A549 (cell line): ENCODE measurements at regions not wholly inside any gene's neighbourhood (a gene's known extent, or its start where the extent isn't known, plus 50 kb on each side); places are given as distances from the start of the nearest gene placed in this dataset.

Experiments used
- ATAC-seq, 2 experiments: fragments of 200-7000 bp in 1 of 2; fragments of >200 bp in 1 of 2; cut with Nextera tagmentation in 1 of 2; cut with Tn5 transposase in 1 of 2; 3 replicates each; pipeline versions ENCODE4 v1.8.0 to v1.9.1; 2018 to 2020; ENCODE audit warnings: mild to moderate bottlenecking in 1 of 2, moderate library complexity in 1 of 2
- CTCF ChIA-PET: fragments of 300-600 bp; sonication (Branson Sonifier 250); formaldehyde crosslinking; extraction: SDS; loops from one replicate; lab custom pipeline; 2021; ENCODE audit warnings: antibody characterized with exemption, inconsistent platforms; lab: Yijun Ruan, JAX
- POLR2A ChIA-PET: fragments of 350-600 bp; formaldehyde crosslinking; extraction: SDS; loops from one replicate; lab custom pipeline; 2021; ENCODE audit warnings: antibody characterized with exemption, inconsistent platforms; lab: Yijun Ruan, JAX
- DNase-seq, 2 experiments: peaks; one replicate each; pipeline versions ENCODE4 v3.0.0 to v3.0.0-alpha.2; 2011 to 2016; ENCODE audit warnings: low read depth in 1 of 2, low spot score in 1 of 2
- FAIRE-seq: peaks from 2 replicates; lab custom pipeline; 2011; peaks lifted over from hg19 to GRCh38; lab: Jason Lieb, UNC
- H3K27ac ChIP-seq, 2 experiments: fragments of >200 bp; sonication (Bioruptor Twin); formaldehyde crosslinking; 3 replicates each; pipeline ENCODE4 v1.5.1; 2016 to 2017
- H3K4me1 ChIP-seq: fragments of >200 bp; sonication (Bioruptor Twin); formaldehyde crosslinking; 3 replicates; pipeline ENCODE4 v1.6.1; 2016
- H3K4me2 ChIP-seq: fragments of >200 bp; sonication (Bioruptor Twin); formaldehyde crosslinking; 3 replicates; pipeline ENCODE4 v1.6.1; 2016
- H3K4me3 ChIP-seq: fragments of >200 bp; sonication (Bioruptor Twin); formaldehyde crosslinking; 3 replicates; pipeline ENCODE4 v1.5.1; 2016
- H3K9me3 ChIP-seq: fragments of >200 bp; sonication (Bioruptor Twin); formaldehyde crosslinking; 3 replicates; pipeline ENCODE4 v1.6.1; 2016
- ATOH8 ChIP-seq: fragments of 250-450 bp; sonication (Bioruptor Pico); IDR thresholded peaks from 2 replicates; pipeline ENCODE4 v1.5.0; 2020; ENCODE audit warnings: low read depth, mild to moderate bottlenecking, moderate library complexity
- BHLHE40 ChIP-seq: IDR thresholded peaks from 2 replicates; pipeline ENCODE4 v1.6.1; 2012; ENCODE audit warnings: low read depth, low read length, inconsistent platforms
- CEBPB ChIP-seq, 2 experiments: fragments of >200 bp in 1 of 2; sonication (Bioruptor Twin) in 1 of 2; formaldehyde crosslinking in 1 of 2; IDR thresholded peaks; 2 replicates each; pipeline ENCODE4 v1.6.1; 2012 to 2016
- CHD4 ChIP-seq: fragments of 200-600 bp; sonication (generic); IDR thresholded peaks from 2 replicates; pipeline ENCODE4 v1.6.1; 2016; ENCODE audit warnings: antibody characterized with exemption, mild to moderate bottlenecking, borderline replicate concordance
- CTCF ChIP-seq: fragments of >200 bp; sonication (Bioruptor Twin); formaldehyde crosslinking; IDR thresholded peaks from 3 replicates; pipeline ENCODE4 v1.5.1; 2016
- EHF ChIP-seq: fragments of 250-450 bp; sonication (Bioruptor Pico); IDR thresholded peaks from 2 replicates; pipeline ENCODE4 v1.5.0; 2020; ENCODE audit warnings: mild to moderate bottlenecking
- EHMT2 ChIP-seq: fragments of 200-600 bp; sonication (generic); IDR thresholded peaks from 2 replicates; pipeline ENCODE4 v1.6.1; 2016; ENCODE audit warnings: antibody characterized with exemption, low read depth, mild to moderate bottlenecking, moderate library complexity
- FOSB ChIP-seq: fragments of 250-450 bp; sonication (Bioruptor Pico); IDR thresholded peaks from 2 replicates; pipeline ENCODE4 v1.5.0; 2020; ENCODE audit warnings: mild to moderate bottlenecking, moderate library complexity
- FOSL2 ChIP-seq, 2 experiments: fragments of 450-650 bp in 1 of 2; fragments of >200 bp in 1 of 2; sonication (Bioruptor Twin) in 1 of 2; formaldehyde crosslinking; IDR thresholded peaks; 2 replicates each; pipeline versions ENCODE4 v1.5.0 to v1.6.1; 2016 to 2020; ENCODE audit warnings: mild to moderate bottlenecking in 1 of 2, moderate library complexity in 1 of 2
- FOXS1 ChIP-seq: fragments of 250-450 bp; sonication (Bioruptor Pico); IDR thresholded peaks from 2 replicates; pipeline ENCODE4 v1.5.0; 2020; ENCODE audit warnings: mild to moderate bottlenecking, moderate library complexity
- GATA3 ChIP-seq: IDR thresholded peaks from 2 replicates; pipeline ENCODE4 v1.6.1; 2012; ENCODE audit warnings: borderline replicate concordance
- HES2 ChIP-seq: fragments of >200 bp; sonication (Bioruptor Twin); formaldehyde crosslinking; IDR thresholded peaks from 2 replicates; pipeline ENCODE4 v1.6.1; 2016
- HMGXB4 ChIP-seq: fragments of 250-450 bp; sonication (Bioruptor Pico); IDR thresholded peaks from 2 replicates; pipeline ENCODE4 v1.5.0; 2021; ENCODE audit warnings: mild to moderate bottlenecking, moderate library complexity, borderline replicate concordance
- HOXA7 ChIP-seq: fragments of 250-450 bp; sonication (Bioruptor Pico); IDR thresholded peaks from 2 replicates; pipeline ENCODE4 v1.5.0; 2020; ENCODE audit warnings: mild to moderate bottlenecking, moderate library complexity
- HOXB13 ChIP-seq: fragments of 250-450 bp; sonication (Bioruptor Pico); IDR thresholded peaks from 2 replicates; pipeline ENCODE4 v1.5.0; 2020; ENCODE audit warnings: low read depth, mild to moderate bottlenecking, moderate library complexity
- JUN ChIP-seq, 2 experiments: fragments of >200 bp; sonication (Bioruptor Twin); formaldehyde crosslinking; IDR thresholded peaks; 2 replicates in 1 of 2; 3 replicates in 1 of 2; pipeline ENCODE4 v1.6.1; 2016 to 2017
- JUNB ChIP-seq: fragments of >200 bp; sonication (Bioruptor Twin); formaldehyde crosslinking; IDR thresholded peaks from 2 replicates; pipeline ENCODE4 v1.6.1; 2016
- KDM1A ChIP-seq: fragments of 200-600 bp; sonication (generic); IDR thresholded peaks from 2 replicates; pipeline ENCODE4 v1.6.1; 2016; ENCODE audit warnings: low read depth, mild to moderate bottlenecking
- MAFK ChIP-seq: fragments of 450-650 bp; IDR thresholded peaks from 2 replicates; pipeline ENCODE4 v1.6.1; 2014; ENCODE audit not compliant: partially characterized antibody
- NR3C1 ChIP-seq: fragments of >200 bp; sonication (Bioruptor Twin); formaldehyde crosslinking; IDR thresholded peaks from 3 replicates; pipeline ENCODE4 v1.6.1; 2017
- PBX3 ChIP-seq: IDR thresholded peaks from 2 replicates; pipeline ENCODE4 v1.6.1; 2012
- POLR2A ChIP-seq: IDR thresholded peaks from 2 replicates; pipeline ENCODE4 v1.6.1; 2012; ENCODE audit warnings: mild to moderate bottlenecking, low read length
- RAD21 ChIP-seq, 2 experiments: fragments of >200 bp in 1 of 2; sonication (Bioruptor Twin) in 1 of 2; formaldehyde crosslinking in 1 of 2; IDR thresholded peaks in 1 of 2; conservative IDR thresholded peaks in 1 of 2; 2 replicates in 1 of 2; 3 replicates in 1 of 2; pipeline ENCODE4 v1.6.1; 2012 to 2018; ENCODE audit warnings: inconsistent platforms in 1 of 2
- RCOR1 ChIP-seq: fragments of 150-350 bp; IDR thresholded peaks from 2 replicates; pipeline ENCODE4 v1.6.1; 2014; ENCODE audit warnings: antibody characterized with exemption, low read length, low read depth
- RNF2 ChIP-seq: fragments of 200-600 bp; sonication (generic); IDR thresholded peaks from 2 replicates; pipeline ENCODE4 v1.6.1; 2016; ENCODE audit warnings: low read depth, mild to moderate bottlenecking, antibody characterized with exemption, moderate library complexity, borderline replicate concordance
- SMC3 ChIP-seq: fragments of >200 bp; sonication (Bioruptor Twin); formaldehyde crosslinking; IDR thresholded peaks from 3 replicates; pipeline ENCODE4 v1.6.1; 2018; ENCODE audit warnings: inconsistent platforms
- ZC3H11A ChIP-seq: fragments of 450-650 bp; IDR thresholded peaks from 2 replicates; pipeline ENCODE4 v1.6.1; 2014; ENCODE audit warnings: antibody characterized with exemption, mild to moderate bottlenecking
- ZFP36 ChIP-seq: fragments of 450-650 bp; IDR thresholded peaks from 2 replicates; pipeline ENCODE4 v1.6.1; 2014; ENCODE audit warnings: borderline replicate concordance; ENCODE audit not compliant: partially characterized antibody
- ZNF302 ChIP-seq: fragments of 250-450 bp; sonication (Bioruptor Pico); IDR thresholded peaks from 2 replicates; pipeline ENCODE4 v1.9.0; 2021; ENCODE audit warnings: inconsistent platforms, mild to moderate bottlenecking, moderate library complexity
- ZSCAN20 ChIP-seq: fragments of 250-450 bp; sonication (Bioruptor Pico); IDR thresholded peaks from 2 replicates; pipeline ENCODE4 v1.8.0; 2022; ENCODE audit warnings: mild to moderate bottlenecking, moderate library complexity
- WGBS: methylation state at CpG from one replicate; pipeline ENCODE4 v1.1.6; 2017; ENCODE audit errors: missing lambda C conversion rate; 5-methylcytosine and 5-hydroxymethylcytosine counted together

- CTCF ChIA-PET = interaction anchor here (1.0 to 1.1 kb wide), 3 partner anchors 9 to 15 kb away, joined by 3 read pairs; no protein-coding TSS in a partner anchor
- ATAC-seq (peak; percentile 84), DNase-seq (peak; percentile 23 to 59), FAIRE-seq (no peak)
- H3K4me1 ChIP-seq = peaks cover 45% of the 10 kb centered on the region
- H3K4me2 ChIP-seq = peak overlapping the region; percentile 40; the same call in 2 of the 3 replicates
- H3K4me3 ChIP-seq = no peak overlapping the region
- no peak for TF ChIP-seq ATOH8 (CRISPR knock-in tag)
- no peak for TF ChIP-seq POLR2A
- no peak for TF ChIP-seq ZFP36
- no peak for TF ChIP-seq EHMT2
- peak; percentile 50 to 56; a peak in 4 of 5 replicates for TF ChIP-seq RAD21 (conservative IDR thresholded peaks at IDR 0.05 in 1 of 2, IDR thresholded peaks at IDR 0.05 in 1 of 2)
- no peak for TF ChIP-seq ZC3H11A
- no peak for TF ChIP-seq ZSCAN20 (CRISPR knock-in tag)
- TF ChIP-seq CHD4 = no peak
- no peak for TF ChIP-seq RCOR1
- TF ChIP-seq FOSL2 (IDR thresholded peaks at IDR 0.05) = no peak
- TF ChIP-seq FOSL2 (CRISPR knock-in tag; IDR thresholded peaks at IDR 0.05) = no peak
- TF ChIP-seq CTCF = peak; percentile 38
- peak; percentile 52; the same call in 2 of the 3 replicates for TF ChIP-seq SMC3
- TF ChIP-seq FOSB = no peak
- TF ChIP-seq KDM1A = no peak
- TF ChIP-seq HES2 = no peak
- TF ChIP-seq GATA3 = no peak
- TF ChIP-seq CEBPB (IDR thresholded peaks at IDR 0.05) = no peak
- no peak for TF ChIP-seq NR3C1
- TF ChIP-seq PBX3 = no peak
- no peak for TF ChIP-seq ZNF302 (CRISPR knock-in tag)
- TF ChIP-seq JUN (IDR thresholded peaks at IDR 0.05) = no peak
- 28% methylated on average over 4 of the region's 4 CpGs for WGBS
- POLR2A ChIA-PET = no interaction called here
- H3K9me3 ChIP-seq = no peaks in the 10 kb centered on the region
- peak overlapping the region; percentile 69 to 81 for H3K27ac ChIP-seq
Observed at GRCh38 chr3:43879166-43879565, 188.4 kb downstream of the ABHD5 start.

GRCh38 chr3:43882976-43883680 is 192.4 kb downstream of the ABHD5 start:
- ATAC-seq (no peak), FAIRE-seq (no peak), DNase-seq (no peak)
- ChIA-PET CTCF (interaction anchor here (0.9 to 1.3 kb wide), 2 partner anchors 28 to 112 kb away, joined by 3 read pairs; no protein-coding TSS in a partner anchor), POLR2A (no interaction called here)
- Histone ChIP-seq H3K9me3 (no peaks in the 10 kb centered on the region), H3K4me1 (peaks cover 34% of the 10 kb centered on the region), H3K4me3 (no peak overlapping the region), H3K27ac (peak overlapping the region in 1 of 2 experiments; percentile 54; a peak in 2 of 6 replicates), H3K4me2 (no peak overlapping the region)
- TF ChIP-seq HOXA7 (no peak), CHD4 (no peak), HMGXB4 (CRISPR knock-in tag) (no peak), MAFK (no peak), HOXB13 (CRISPR knock-in tag) (no peak), JUNB (no peak), SMC3 (no peak), BHLHE40 (no peak), FOXS1 (CRISPR knock-in tag) (no peak), EHF (CRISPR knock-in tag) (no peak), RNF2 (no peak)
- 92% methylated on average over 11 of the region's 11 CpGs for WGBS
